ENCODE measurements at regions not wholly inside any gene's neighbourhood (a gene's known extent, or its start where the extent isn't known, plus 50 kb on each side); places are given as distances from the start of the nearest gene placed in this dataset.

DNA sequence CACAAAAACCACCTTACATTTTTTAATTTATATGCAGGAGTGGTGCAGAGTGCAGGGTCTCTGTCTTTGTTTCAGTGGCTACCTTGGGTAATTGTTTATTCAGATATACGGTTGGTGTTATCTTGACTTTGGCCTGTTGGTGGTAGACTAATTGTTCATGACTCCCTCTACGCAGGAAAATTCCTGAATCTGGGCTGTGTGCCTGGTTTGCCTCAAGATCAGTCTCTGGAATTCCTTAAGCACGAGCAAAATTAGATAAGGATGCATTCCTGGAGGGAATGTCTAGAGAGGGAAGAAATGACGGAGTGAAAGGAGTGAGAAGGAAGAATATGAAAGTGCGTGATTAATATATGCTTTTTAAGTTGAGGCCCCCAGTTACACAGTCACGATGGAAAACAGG lies 576.9 kb upstream of the PCDH10 start:
- TF ChIP-seq, protein P1, sequence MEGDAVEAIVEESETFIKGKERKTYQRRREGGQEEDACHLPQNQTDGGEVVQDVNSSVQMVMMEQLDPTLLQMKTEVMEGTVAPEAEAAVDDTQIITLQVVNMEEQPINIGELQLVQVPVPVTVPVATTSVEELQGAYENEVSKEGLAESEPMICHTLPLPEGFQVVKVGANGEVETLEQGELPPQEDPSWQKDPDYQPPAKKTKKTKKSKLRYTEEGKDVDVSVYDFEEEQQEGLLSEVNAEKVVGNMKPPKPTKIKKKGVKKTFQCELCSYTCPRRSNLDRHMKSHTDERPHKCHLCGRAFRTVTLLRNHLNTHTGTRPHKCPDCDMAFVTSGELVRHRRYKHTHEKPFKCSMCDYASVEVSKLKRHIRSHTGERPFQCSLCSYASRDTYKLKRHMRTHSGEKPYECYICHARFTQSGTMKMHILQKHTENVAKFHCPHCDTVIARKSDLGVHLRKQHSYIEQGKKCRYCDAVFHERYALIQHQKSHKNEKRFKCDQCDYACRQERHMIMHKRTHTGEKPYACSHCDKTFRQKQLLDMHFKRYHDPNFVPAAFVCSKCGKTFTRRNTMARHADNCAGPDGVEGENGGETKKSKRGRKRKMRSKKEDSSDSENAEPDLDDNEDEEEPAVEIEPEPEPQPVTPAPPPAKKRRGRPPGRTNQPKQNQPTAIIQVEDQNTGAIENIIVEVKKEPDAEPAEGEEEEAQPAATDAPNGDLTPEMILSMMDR (conservative IDR thresholded peaks at IDR 0.05; ENCODE audit: low read length) = no peak
- TF ChIP-seq EZH2phosphoT487 (IDR thresholded peaks at IDR 0.05; ENCODE audit: borderline replicate concordance) = no peak

Measured in Loucy (cell line).